SJCRH30 (cell line): ENCODE measurements at regions not wholly inside any gene's neighbourhood (a gene's known extent, or its start where the extent isn't known, plus 50 kb on each side); places are given as distances from the start of the nearest gene placed in this dataset.
"Not testable (repeated sequence)": the region's sequence is repeated elsewhere in the genome, so short reads cannot be mapped to it uniquely, and the experiment has no call there.

Source experiments
- DNase-seq, 2 experiments: peaks; one replicate each; pipeline ENCODE4 v3.0.0-alpha.2; 2015 to 2020
- H3K27ac ChIP-seq: fragments of 250-450 bp; sonication (Bioruptor Pico); 2 replicates; pipeline ENCODE4 v1.5.1; 2020; ENCODE audit warnings: mild to moderate bottlenecking, moderate library complexity
- H3K27me3 ChIP-seq: fragments of 250-450 bp; sonication (Bioruptor Pico); 2 replicates; pipeline ENCODE4 v1.5.1; 2020; ENCODE audit warnings: mild to moderate bottlenecking, moderate library complexity
- H3K36me3 ChIP-seq: fragments of 250-450 bp; sonication (Bioruptor Pico); 2 replicates; pipeline ENCODE4 v1.5.1; 2020; ENCODE audit warnings: mild to moderate bottlenecking, moderate library complexity
- H3K4me1 ChIP-seq: fragments of 250-450 bp; sonication (Bioruptor Pico); 2 replicates; pipeline ENCODE4 v1.5.1; 2020; ENCODE audit warnings: mild to moderate bottlenecking, moderate library complexity
- H3K4me3 ChIP-seq: fragments of 250-450 bp; sonication (Bioruptor Pico); 2 replicates; pipeline ENCODE4 v1.5.1; 2020; ENCODE audit warnings: mild to moderate bottlenecking, moderate library complexity
- H3K9me3 ChIP-seq: fragments of 250-450 bp; sonication (Bioruptor Pico); replicated peaks from 2 replicates; pipeline ENCODE4 v1.5.1; 2020; ENCODE audit warnings: mild to moderate bottlenecking, moderate library complexity

DNA sequence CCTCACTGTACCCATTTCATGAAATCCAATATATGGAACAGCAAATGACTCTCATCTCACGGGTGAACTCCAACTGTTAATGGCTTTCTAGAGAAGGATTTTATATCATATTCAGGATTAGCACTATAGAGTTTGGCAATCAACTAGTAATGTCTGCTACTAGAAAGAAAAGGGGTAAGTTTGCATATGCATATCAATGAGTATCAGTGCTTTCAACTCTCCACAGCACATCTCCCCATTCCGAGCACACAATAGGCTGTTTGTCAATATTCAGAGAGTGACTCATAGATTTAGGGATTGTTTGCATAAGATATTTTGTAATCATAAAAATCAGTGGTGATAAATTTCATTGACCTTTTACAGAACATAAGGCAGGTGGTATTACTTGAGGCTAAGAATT, 163.2 kb upstream of the LMCD1 start:
- no peak overlapping the region for H3K4me3 ChIP-seq
- H3K36me3 ChIP-seq: no peaks in the 10 kb centered on the region
- DNase-seq: no peak

DNA sequence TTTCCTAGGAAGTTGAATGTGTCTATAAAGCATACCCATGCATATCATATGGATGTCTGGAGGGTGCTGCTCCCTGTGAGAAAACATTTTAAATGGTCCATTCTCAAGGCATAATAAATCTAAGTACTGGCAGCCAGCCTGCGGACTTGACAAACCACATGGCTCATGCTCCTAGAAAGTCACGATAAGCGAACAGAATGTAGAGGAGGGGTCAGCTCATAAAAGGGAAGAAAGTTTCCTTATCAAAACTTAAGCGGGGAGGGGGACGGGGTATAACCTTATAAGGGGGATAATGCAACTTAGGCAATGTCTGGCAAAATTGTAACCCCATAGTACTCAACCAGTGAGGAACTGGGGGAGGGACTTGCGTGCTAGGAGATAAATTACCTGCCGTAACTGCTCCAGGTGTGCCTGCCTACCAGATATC, 159.8 kb upstream of the LMCD1 start:
- no peaks in the 10 kb centered on the region for H3K27me3 ChIP-seq
- no peak for DNase-seq
- H3K27ac ChIP-seq: no peak overlapping the region
- no peaks in the 10 kb centered on the region for H3K4me1 ChIP-seq
- peaks cover 6% of the 10 kb centered on the region for H3K9me3 ChIP-seq
- no peaks in the 10 kb centered on the region for H3K36me3 ChIP-seq
- no peak overlapping the region for H3K4me3 ChIP-seq

More for the DNA sequence above, 163.2 kb upstream of the LMCD1 start:
- H3K4me1 ChIP-seq: no peaks in the 10 kb centered on the region
- no peaks in the 10 kb centered on the region for H3K27me3 ChIP-seq
- no peaks in the 10 kb centered on the region; the same call in 1 of the 2 replicates for H3K9me3 ChIP-seq
- no peak overlapping the region for H3K27ac ChIP-seq

DNA sequence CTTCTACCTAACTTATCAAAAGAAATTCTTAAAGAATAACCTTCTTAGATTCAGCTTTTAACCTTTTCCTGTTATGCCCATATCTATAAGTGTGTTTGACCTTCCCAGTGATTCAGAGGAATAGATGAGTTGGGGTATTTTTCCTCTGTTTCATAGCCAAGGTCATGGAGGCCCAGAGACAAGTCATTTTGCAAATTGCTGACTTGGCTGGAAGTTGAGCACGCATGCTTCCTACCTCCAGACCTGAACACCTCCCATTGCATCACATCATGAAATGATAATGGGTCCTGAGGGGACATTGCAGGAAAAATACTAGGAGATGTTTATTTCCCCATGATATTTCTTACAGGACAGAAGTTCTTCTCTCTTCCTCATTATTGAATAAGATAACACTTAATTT, 158.6 kb upstream of the LMCD1 start:
- H3K4me1 ChIP-seq: no peaks in the 10 kb centered on the region
- H3K27me3 ChIP-seq: no peaks in the 10 kb centered on the region
- H3K9me3 ChIP-seq: peaks cover 11% of the 10 kb centered on the region
- no peak overlapping the region for H3K27ac ChIP-seq
- H3K4me3 ChIP-seq: no peak overlapping the region
- no peak for DNase-seq
- H3K36me3 ChIP-seq: no peaks in the 10 kb centered on the region

DNA sequence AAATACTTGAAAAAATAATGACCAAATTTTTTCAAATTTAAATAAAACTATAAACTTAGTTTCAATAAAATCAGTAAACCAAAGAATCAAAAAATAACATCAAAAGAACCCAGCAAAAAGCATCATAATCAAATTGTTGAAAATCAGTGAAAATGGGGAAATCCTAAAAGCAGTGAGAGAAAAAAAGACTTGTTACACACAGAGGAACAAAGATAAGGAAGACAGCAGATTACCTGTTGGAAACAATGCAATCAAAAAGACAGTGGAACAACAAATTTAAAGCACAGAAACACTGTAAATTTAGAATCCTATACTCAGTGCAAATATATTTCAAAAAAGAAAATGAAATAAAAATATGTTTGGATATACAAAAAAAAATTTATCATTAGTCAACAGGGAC, 156.2 kb upstream of the LMCD1 start:
- no peak overlapping the region for H3K27ac ChIP-seq
- H3K9me3 ChIP-seq: peaks cover 11% of the 10 kb centered on the region
- no peaks in the 10 kb centered on the region for H3K27me3 ChIP-seq
- no peaks in the 10 kb centered on the region for H3K4me1 ChIP-seq
- DNase-seq: no peak
- no peaks in the 10 kb centered on the region for H3K36me3 ChIP-seq
- no peak overlapping the region for H3K4me3 ChIP-seq

DNA sequence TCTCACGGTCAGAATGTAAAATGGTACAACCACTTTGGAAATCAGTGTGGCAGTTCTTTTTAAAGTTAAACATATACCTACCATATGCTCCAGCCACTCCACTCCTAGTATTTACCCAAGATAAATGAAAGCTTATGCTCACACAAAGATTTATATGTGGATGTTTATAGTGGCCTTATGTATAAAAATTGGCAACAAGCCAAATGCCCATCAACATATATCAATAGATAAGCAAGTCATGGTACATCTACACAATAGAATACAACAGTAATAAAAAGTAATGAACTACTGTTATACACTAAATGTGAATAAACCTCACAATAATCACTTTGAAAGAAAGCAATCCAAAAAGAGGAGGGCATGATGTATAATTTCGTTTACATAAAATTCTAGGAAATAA, 153.5 kb upstream of the LMCD1 start:
- no peak overlapping the region for H3K4me3 ChIP-seq
- H3K4me1 ChIP-seq: no peaks in the 10 kb centered on the region
- DNase-seq: no peak
- no peak overlapping the region for H3K27ac ChIP-seq
- H3K9me3 ChIP-seq: peaks cover 11% of the 10 kb centered on the region
- H3K36me3 ChIP-seq: no peaks in the 10 kb centered on the region
- H3K27me3 ChIP-seq: no peaks in the 10 kb centered on the region

DNA sequence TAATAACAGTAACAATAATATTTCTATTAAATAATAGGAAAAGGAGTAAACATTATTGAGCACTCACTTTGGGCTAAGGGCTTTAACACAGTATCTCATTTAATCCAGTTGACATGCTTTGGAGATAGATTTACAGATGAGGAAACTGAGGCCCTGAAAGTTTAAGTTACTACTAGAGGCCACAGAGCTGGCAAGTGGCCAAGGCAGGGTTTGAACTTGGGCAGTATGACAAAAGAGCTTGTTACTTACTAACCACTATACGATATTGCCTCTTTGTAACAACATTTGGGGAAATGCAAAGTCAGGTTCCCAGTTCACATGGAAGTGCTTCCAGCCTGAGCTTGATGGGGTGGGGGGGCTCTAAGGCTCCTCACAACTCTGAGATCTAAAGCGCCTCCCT, 149.1 kb upstream of the LMCD1 start:
- Histone ChIP-seq H3K4me3 (no peak overlapping the region), H3K27me3 (no peaks in the 10 kb centered on the region), H3K4me1 (peaks cover 8% of the 10 kb centered on the region), H3K27ac (no peak overlapping the region), H3K9me3 (no peaks in the 10 kb centered on the region), H3K36me3 (no peaks in the 10 kb centered on the region)
- no peak for DNase-seq

DNA sequence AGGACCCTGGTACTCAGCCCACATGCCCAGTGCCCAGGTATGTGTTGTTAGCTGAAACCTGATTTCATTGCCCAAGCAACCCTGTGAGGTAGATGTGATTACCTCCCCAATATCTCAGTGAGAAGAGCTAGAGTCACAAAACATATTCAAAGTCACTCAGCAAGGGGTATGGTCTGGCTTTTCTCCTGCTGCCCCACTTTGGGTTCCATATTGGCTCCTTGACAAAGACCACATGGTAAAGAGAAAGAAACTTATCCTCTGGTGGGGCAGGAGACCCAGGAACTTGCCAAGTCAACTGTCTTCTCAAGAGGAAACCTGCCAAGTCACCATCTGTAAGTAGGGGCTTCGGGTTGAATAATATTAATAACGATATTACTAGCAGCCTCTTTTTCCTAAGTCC, 148.3 kb upstream of the LMCD1 start:
- no peaks in the 10 kb centered on the region for H3K9me3 ChIP-seq
- no peak overlapping the region for H3K27ac ChIP-seq
- DNase-seq: no peak
- H3K4me3 ChIP-seq: no peak overlapping the region
- H3K27me3 ChIP-seq: no peaks in the 10 kb centered on the region
- H3K4me1 ChIP-seq: peaks cover 12% of the 10 kb centered on the region
- no peaks in the 10 kb centered on the region for H3K36me3 ChIP-seq

DNA sequence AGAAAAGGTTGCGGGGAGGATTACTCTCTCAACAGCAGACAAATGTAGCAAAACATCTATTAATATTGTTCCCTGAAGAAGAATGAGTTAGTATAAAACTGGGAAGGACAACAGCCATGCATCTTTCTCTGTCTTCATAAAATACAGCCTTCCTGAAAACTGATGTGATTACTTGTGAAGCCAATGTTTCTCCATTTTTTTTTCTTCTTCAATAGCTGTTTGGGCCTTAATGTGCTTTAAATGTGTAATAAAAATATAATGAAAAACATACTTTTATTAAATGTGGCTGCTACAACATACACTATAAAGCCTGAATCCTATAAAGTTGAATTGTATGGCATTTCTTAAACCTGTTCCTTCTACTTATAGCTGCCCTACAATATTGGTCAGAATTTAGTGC, 146.3 kb upstream of the LMCD1 start:
- Histone ChIP-seq H3K4me1 (peaks cover 12% of the 10 kb centered on the region), H3K27ac (no peak overlapping the region), H3K27me3 (no peaks in the 10 kb centered on the region), H3K36me3 (no peaks in the 10 kb centered on the region), H3K4me3 (no peak overlapping the region), H3K9me3 (no peaks in the 10 kb centered on the region)
- no peak for DNase-seq

DNA sequence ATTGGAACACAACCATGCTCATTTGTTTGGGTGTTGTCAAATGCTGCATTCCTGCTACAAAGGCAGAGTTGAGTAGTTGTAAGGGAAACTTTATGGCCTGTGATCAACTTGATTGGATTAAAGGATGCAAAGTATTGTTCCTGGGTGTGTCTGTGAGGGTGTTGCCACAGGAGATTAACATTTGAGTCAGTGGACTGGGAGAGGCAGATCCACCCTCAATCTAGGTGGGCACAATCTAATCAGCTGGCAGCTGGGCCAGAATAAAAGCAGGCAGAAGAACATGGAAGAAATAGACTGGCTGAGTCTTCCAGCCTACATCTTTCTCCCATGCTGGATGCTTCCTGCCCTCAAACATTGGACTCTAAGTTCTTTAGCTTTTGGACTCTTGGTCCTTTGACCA, 145.6 kb upstream of the LMCD1 start:
- not testable (repeated sequence) for DNase-seq, H3K4me3 ChIP-seq, H3K36me3 ChIP-seq, H3K27ac ChIP-seq, H3K27me3 ChIP-seq, H3K9me3 ChIP-seq
- H3K4me1 ChIP-seq: peaks cover 12% of the 10 kb centered on the region

DNA sequence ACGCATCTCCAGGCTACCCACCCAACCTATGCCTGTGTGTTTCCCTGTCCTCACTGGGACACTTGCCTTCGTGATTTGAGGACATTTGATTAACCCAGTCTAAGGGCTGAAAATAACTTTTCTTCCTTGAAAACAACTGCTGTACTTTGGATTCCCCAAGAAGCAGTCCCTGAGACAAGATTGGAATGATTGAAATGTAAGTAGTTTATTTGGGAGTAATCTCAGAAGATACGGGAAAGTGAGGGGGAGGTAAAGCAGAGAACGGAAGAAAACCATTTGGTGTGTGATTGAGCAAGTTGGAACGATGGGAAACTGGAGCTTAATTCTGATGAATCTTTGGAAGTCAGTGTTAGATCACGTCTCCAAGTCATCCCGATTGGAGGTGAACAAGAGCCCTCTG, 143.8 kb upstream of the LMCD1 start:
- Histone ChIP-seq H3K36me3 (no peaks in the 10 kb centered on the region), H3K4me1 (peaks cover 12% of the 10 kb centered on the region), H3K27me3 (no peaks in the 10 kb centered on the region; the same call in 1 of the 2 replicates), H3K9me3 (no peaks in the 10 kb centered on the region), H3K27ac (peak overlapping the region; percentile 3; the same call in 1 of the 2 replicates), H3K4me3 (no peak overlapping the region)
- no peak for DNase-seq

DNA sequence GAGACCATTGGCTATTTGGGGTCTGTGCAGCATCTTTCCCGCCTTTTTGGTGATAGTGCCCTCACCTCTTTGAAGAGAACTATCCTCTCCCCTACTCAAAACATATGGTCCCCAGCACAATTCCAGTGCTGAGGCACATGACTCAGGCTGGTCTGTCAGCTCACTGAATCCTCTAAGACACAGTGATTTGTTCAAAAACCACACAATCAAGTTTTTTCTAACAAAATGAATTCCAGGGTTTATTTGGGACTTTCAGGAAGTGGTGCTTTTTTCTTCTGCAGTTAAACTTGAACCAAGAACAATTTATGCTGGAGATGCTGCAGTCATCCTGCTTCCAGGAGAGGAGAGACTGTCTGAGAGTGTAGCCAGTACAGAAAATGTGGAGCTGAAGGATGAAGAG, 142.5 kb upstream of the LMCD1 start:
- Histone ChIP-seq H3K27ac (no peak overlapping the region), H3K9me3 (no peaks in the 10 kb centered on the region), H3K4me3 (no peak overlapping the region), H3K36me3 (no peaks in the 10 kb centered on the region), H3K4me1 (peaks cover 12% of the 10 kb centered on the region), H3K27me3 (no peaks in the 10 kb centered on the region; the same call in 1 of the 2 replicates)
- no peak for DNase-seq

DNA sequence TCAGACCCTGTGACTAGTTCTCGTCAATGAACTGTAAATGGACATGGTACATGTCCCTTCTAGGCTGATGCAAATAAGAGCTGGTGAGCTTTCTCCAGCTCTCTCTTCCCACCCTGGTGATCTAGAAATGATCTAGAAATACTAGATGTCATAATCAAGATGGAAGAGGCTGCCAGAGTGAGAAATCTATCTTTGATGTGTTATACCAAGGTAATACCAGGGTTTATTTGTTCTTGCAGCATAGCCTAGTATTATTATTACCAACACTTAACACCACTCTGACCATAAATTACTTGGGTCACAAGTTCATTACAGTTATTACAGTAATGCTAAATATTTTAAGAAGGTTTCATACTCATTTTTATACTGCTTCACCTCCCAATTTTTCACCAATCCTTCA, 138.4 kb upstream of the LMCD1 start:
- H3K4me1 ChIP-seq: no peaks in the 10 kb centered on the region
- H3K27me3 ChIP-seq: no peaks in the 10 kb centered on the region; the same call in 1 of the 2 replicates
- DNase-seq: no peak
- H3K36me3 ChIP-seq: no peaks in the 10 kb centered on the region
- H3K9me3 ChIP-seq: no peaks in the 10 kb centered on the region
- H3K4me3 ChIP-seq: no peak overlapping the region
- no peak overlapping the region for H3K27ac ChIP-seq

DNA sequence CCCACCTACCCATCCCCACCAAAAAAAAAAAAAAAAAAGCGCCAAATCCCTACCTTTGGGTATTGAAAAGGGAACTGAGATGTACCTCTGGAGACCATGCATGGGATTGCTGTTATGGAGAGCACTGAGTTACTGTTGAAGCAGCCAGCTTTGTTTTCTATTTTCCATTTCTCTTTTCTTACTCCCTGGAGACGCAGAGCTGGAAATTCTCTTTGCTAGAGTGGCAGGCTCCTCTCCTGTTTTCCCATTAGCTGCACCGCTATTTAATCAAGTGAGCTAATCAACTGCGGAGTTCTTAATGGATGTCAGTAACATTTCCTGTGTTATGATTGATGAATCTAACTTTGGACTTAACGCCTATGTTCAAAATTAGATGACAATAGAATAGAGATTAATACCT, 136.1 kb upstream of the LMCD1 start:
- DNase-seq: no peak
- no peaks in the 10 kb centered on the region for H3K9me3 ChIP-seq
- H3K27ac ChIP-seq: no peak overlapping the region
- H3K36me3 ChIP-seq: no peaks in the 10 kb centered on the region
- H3K4me3 ChIP-seq: no peak overlapping the region
- H3K4me1 ChIP-seq: peaks cover 1% of the 10 kb centered on the region
- H3K27me3 ChIP-seq: no peaks in the 10 kb centered on the region; the same call in 1 of the 2 replicates

DNA sequence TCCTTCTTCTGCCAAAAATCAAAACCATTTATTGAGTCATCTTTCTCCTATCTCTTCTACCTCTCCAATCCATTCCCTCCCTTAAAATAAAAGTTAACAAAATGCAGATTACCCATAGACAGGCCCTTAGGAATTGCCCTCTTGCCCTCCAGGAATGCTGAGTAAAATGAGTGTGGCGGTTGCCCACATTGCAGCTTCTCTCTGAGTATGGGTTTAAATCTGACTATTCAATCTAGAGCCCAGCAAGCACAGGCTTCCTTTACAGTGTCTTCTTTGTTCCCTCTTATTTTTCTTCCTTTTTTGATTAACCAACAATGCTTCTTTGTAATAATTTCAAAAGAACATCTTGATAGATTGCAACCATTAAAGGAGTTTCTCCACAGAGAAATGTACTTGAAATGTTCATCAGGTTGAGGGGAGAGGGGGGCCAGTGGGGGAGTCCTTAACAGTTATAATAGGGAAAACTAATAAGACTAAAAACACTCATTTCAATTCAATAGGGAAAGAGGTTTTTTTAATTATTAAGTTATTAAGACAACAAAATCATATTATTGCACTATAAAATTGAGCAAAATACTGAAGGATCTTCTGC, 135.3 kb upstream of the LMCD1 start:
- H3K36me3 ChIP-seq: no peaks in the 10 kb centered on the region
- no peaks in the 10 kb centered on the region for H3K9me3 ChIP-seq
- H3K4me3 ChIP-seq: no peak overlapping the region
- no peak for DNase-seq
- H3K27me3 ChIP-seq: no peaks in the 10 kb centered on the region; the same call in 1 of the 2 replicates
- H3K4me1 ChIP-seq: peaks cover 9% of the 10 kb centered on the region
- no peak overlapping the region for H3K27ac ChIP-seq

DNA sequence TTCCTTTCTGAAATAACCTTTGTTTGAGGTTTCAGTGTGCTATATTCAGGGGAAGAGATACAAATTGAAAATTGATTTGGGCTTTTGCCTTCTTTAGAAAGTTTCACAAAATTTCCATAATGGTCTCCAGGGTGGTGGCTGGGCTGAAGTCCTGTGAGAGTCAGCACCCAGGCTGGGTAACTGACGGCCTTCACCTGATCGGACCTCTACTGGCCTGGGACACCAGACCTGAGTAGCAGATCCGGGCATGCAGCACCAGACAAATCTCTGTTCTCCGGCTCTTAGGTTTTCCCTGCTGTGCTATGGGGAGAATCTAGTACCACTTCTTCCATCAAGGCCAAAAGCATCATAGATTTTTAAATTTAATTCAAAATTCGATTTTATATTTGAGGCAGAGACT, 133.0 kb upstream of the LMCD1 start:
- no peaks in the 10 kb centered on the region for H3K27me3 ChIP-seq

DNA sequence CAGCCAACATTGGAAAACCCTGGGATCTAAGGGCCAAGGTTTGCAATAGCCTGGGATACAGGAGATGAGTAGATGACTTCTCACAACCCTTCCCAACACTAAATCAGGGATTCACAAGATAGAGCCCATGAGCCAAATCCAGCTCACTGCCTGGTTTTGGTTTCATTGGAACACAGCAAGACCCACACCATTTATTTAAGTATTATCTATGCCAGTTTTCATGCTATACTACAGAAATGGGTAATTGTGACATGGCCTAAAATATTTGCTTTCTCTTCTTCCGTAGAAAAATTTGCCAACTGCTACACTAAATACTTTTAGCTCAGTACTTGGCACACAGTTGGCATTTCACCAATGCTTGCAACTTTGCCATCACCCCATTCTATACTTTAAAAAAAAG, 132.0 kb upstream of the LMCD1 start:
- Histone ChIP-seq H3K27me3 (no peaks in the 10 kb centered on the region), H3K4me3 (no peak overlapping the region), H3K4me1 (peaks cover 16% of the 10 kb centered on the region), H3K9me3 (peaks cover 6% of the 10 kb centered on the region; the same call in 1 of the 2 replicates), H3K36me3 (no peaks in the 10 kb centered on the region), H3K27ac (no peak overlapping the region)
- no peak for DNase-seq

More for the DNA sequence above, 133.0 kb upstream of the LMCD1 start:
- peaks cover 16% of the 10 kb centered on the region for H3K4me1 ChIP-seq
- H3K4me3 ChIP-seq: no peak overlapping the region
- H3K36me3 ChIP-seq: no peaks in the 10 kb centered on the region
- no peak for DNase-seq
- no peak overlapping the region for H3K27ac ChIP-seq
- peaks cover 6% of the 10 kb centered on the region; the same call in 1 of the 2 replicates for H3K9me3 ChIP-seq
